Gastrocnemius medialis (tissue), 4 donors: ENCODE measurements at regions not wholly inside any gene's neighbourhood (a gene's known extent, or its start where the extent isn't known, plus 50 kb on each side); places are given as distances from the start of the nearest gene placed in this dataset.
"Not testable (repeated sequence)": the region's sequence is repeated elsewhere in the genome, so short reads cannot be mapped to it uniquely, and the experiment has no call there.

Experiments
- ATAC-seq, 2 donors: fragments of 150-250 bp; one replicate each; pipeline ENCODE4 v1.9.1; 2016
- DNase-seq, 2 donors: peaks; one replicate each; pipeline ENCODE4 v3.0.0-alpha.2; 2019
- H3K27ac ChIP-seq, 4 donors: fragments of 200-600 bp; sonication (generic); 1 replicate in 1 of 4; 2 replicates in 3 of 4; pipeline ENCODE4 v1.5.1; 2016 to 2018; ENCODE audit warnings: mild to moderate bottlenecking in 2 of 4, moderate library complexity in 1 of 4
- H3K27me3 ChIP-seq, 3 donors: fragments of 200-600 bp; sonication (generic) in 2 of 3; 1 replicate in 1 of 3; 2 replicates in 2 of 3; pipeline versions ENCODE4 v1.5.1 to v1.6.0; 2016 to 2019; ENCODE audit warnings: mild to moderate bottlenecking in 1 of 3, moderate library complexity in 1 of 3
- H3K36me3 ChIP-seq, 2 donors: fragments of 200-600 bp; sonication (generic) in 1 of 2; one replicate each; pipeline ENCODE4 v1.5.1; 2017 to 2018
- H3K4me1 ChIP-seq, 2 donors: fragments of 200-600 bp; sonication (generic) in 1 of 2; one replicate each; pipeline ENCODE4 v1.5.1; 2016 to 2017; ENCODE audit warnings: mild to moderate bottlenecking in 2 of 2
- H3K4me3 ChIP-seq, 4 donors: fragments of 200-600 bp; sonication (generic) in 3 of 4; 1 replicate in 1 of 4; 2 replicates in 3 of 4; pipeline ENCODE4 v1.5.1; 2016 to 2019; ENCODE audit warnings: mild to moderate bottlenecking in 2 of 4
- H3K9me3 ChIP-seq, 3 donors: fragments of 200-600 bp; sonication (generic) in 2 of 3; 1 replicate in 1 of 3; 2 replicates in 2 of 3; pipeline ENCODE4 v1.5.1; 2016 to 2019
- in situ Hi-C, 4 donors: fragments of 200-750 bp; cut with MboI; loops; one replicate each; pipeline versions ENCODE4 v1.15.0 to v1.8.0; 2017; ENCODE audit warnings: low sequenced_read_pairs in 4 of 4
- intact Hi-C: fragments of 100-400 bp; cut with DNase I; formaldehyde crosslinking; loops from one replicate; pipeline ENCODE4 v1.15.1; 2023; ENCODE audit warnings: low total_unique reads

GRCh38 chr10:38252551-38252950, 158.4 kb downstream of the ZNF37A start:
- intact Hi-C loops, ATAC-seq, H3K9me3 ChIP-seq, H3K36me3 ChIP-seq, DNase-seq, H3K27ac ChIP-seq, H3K27me3 ChIP-seq, in situ Hi-C loops, H3K4me3 ChIP-seq, H3K4me1 ChIP-seq: not testable (repeated sequence)

- H3K4me1 ChIP-seq, DNase-seq, ATAC-seq, H3K27ac ChIP-seq, H3K9me3 ChIP-seq, intact Hi-C loops, H3K4me3 ChIP-seq, in situ Hi-C loops, H3K27me3 ChIP-seq, H3K36me3 ChIP-seq: not testable (repeated sequence)
Measured at GRCh38 chr10:38267555-38267954, 173.4 kb downstream of the ZNF37A start.

- ATAC-seq, H3K27me3 ChIP-seq, H3K4me1 ChIP-seq, DNase-seq, H3K27ac ChIP-seq, H3K4me3 ChIP-seq, H3K36me3 ChIP-seq, in situ Hi-C loops, intact Hi-C loops, H3K9me3 ChIP-seq: not testable (repeated sequence)
Measured at GRCh38 chr10:38271031-38271430, 176.9 kb downstream of the ZNF37A start.

- DNase-seq, intact Hi-C loops, H3K27me3 ChIP-seq: not testable (repeated sequence)
Measured at GRCh38 chr10:38274879-38275278, 180.7 kb downstream of the ZNF37A start.

GRCh38 chr10:38292560-38292959, 198.4 kb downstream of the ZNF37A start:
- ATAC-seq, H3K27me3 ChIP-seq, intact Hi-C loops, H3K27ac ChIP-seq, DNase-seq, in situ Hi-C loops, H3K9me3 ChIP-seq, H3K4me1 ChIP-seq, H3K36me3 ChIP-seq, H3K4me3 ChIP-seq: not testable (repeated sequence)

More at GRCh38 chr10:38274879-38275278, 180.7 kb downstream of the ZNF37A start:
- H3K36me3 ChIP-seq, H3K27ac ChIP-seq, H3K4me1 ChIP-seq, ATAC-seq, H3K4me3 ChIP-seq, in situ Hi-C loops, H3K9me3 ChIP-seq: not testable (repeated sequence)

GRCh38 chr10:38310111-38310510, 216.0 kb downstream of the ZNF37A start:
- in situ Hi-C loops, result not testable (repeated sequence)

GRCh38 chr10:38315090-38315805, 221.1 kb downstream of the ZNF37A start:
- H3K4me3 ChIP-seq, intact Hi-C loops, H3K36me3 ChIP-seq, ATAC-seq, H3K4me1 ChIP-seq, DNase-seq, H3K27me3 ChIP-seq, H3K27ac ChIP-seq, H3K9me3 ChIP-seq, in situ Hi-C loops: not testable (repeated sequence)

More at GRCh38 chr10:38310111-38310510, 216.0 kb downstream of the ZNF37A start:
- H3K4me1 ChIP-seq, DNase-seq, ATAC-seq, H3K27me3 ChIP-seq, H3K9me3 ChIP-seq, H3K27ac ChIP-seq, intact Hi-C loops, H3K36me3 ChIP-seq, H3K4me3 ChIP-seq: not testable (repeated sequence)

GRCh38 chr10:38321393-38321792, 227.3 kb downstream of the ZNF37A start:
- H3K27ac ChIP-seq, DNase-seq, intact Hi-C loops, ATAC-seq, H3K9me3 ChIP-seq, H3K27me3 ChIP-seq, in situ Hi-C loops, H3K36me3 ChIP-seq, H3K4me1 ChIP-seq, H3K4me3 ChIP-seq: not testable (repeated sequence)

GRCh38 chr10:38330306-38330705, 236.2 kb downstream of the ZNF37A start:
- H3K27ac ChIP-seq, H3K4me1 ChIP-seq, H3K36me3 ChIP-seq, in situ Hi-C loops, H3K27me3 ChIP-seq, H3K9me3 ChIP-seq, DNase-seq, ATAC-seq, H3K4me3 ChIP-seq, intact Hi-C loops: not testable (repeated sequence)

- H3K4me1 ChIP-seq, H3K4me3 ChIP-seq, H3K27me3 ChIP-seq, ATAC-seq, intact Hi-C loops, H3K27ac ChIP-seq, in situ Hi-C loops, H3K36me3 ChIP-seq, H3K9me3 ChIP-seq, DNase-seq: not testable (repeated sequence)
Measured at GRCh38 chr10:38331106-38331505, 237.0 kb downstream of the ZNF37A start.

GRCh38 chr10:38333699-38334098, 239.6 kb downstream of the ZNF37A start:
- intact Hi-C loops, H3K4me3 ChIP-seq, ATAC-seq, in situ Hi-C loops, H3K4me1 ChIP-seq, H3K27ac ChIP-seq, H3K9me3 ChIP-seq, H3K27me3 ChIP-seq, DNase-seq, H3K36me3 ChIP-seq: not testable (repeated sequence)

GRCh38 chr10:38350645-38351044, 256.5 kb downstream of the ZNF37A start:
- H3K27me3 ChIP-seq, H3K4me1 ChIP-seq, H3K36me3 ChIP-seq, H3K4me3 ChIP-seq, ATAC-seq, in situ Hi-C loops, intact Hi-C loops, DNase-seq, H3K27ac ChIP-seq, H3K9me3 ChIP-seq: not testable (repeated sequence)
